NT2/D1 (cell line): ENCODE measurements at regions not wholly inside any gene's neighbourhood (a gene's known extent, or its start where the extent isn't known, plus 50 kb on each side); places are given as distances from the start of the nearest gene placed in this dataset.

ENCODE experiments used
- YY1 ChIP-seq: IDR thresholded peaks from 2 replicates; pipeline ENCODE4 v1.6.1; 2011; ENCODE audit not compliant: insufficient read length, insufficient read depth
- ZNF274 ChIP-seq: IDR thresholded peaks from 2 replicates; pipeline ENCODE4 v1.6.1; 2011; ENCODE audit warnings: mild to moderate bottlenecking, low read depth, low read length

GRCh38 chr2:192773044-192773443 is 578.3 kb upstream of the TMEFF2 start:
- TF ChIP-seq ZNF274: no peak
- TF ChIP-seq YY1: no peak
